ENCODE measurements at regions not wholly inside any gene's neighbourhood (a gene's known extent, or its start where the extent isn't known, plus 50 kb on each side); places are given as distances from the start of the nearest gene placed in this dataset.
"Not testable (repeated sequence)": the region's sequence is repeated elsewhere in the genome, so short reads cannot be mapped to it uniquely, and the experiment has no call there.

DNA sequence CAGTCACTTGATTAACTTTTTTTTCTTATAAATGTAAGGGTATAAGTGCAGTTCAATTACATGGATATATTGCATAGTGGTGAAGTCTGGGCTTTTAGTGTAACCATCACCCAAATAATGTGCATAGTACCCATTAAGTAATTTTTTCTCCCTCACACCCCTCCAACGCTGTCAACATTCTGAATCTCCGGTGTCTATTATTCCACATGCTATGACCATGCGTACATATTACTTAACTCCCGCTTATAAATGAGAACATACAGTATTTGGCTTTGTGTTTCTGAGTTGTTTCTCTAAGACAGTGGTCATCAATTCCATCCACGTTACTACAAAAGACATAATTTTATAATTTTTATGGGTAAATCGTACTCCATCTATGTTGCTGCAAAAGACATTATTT, 1191.1 kb downstream of the NCAM2 start:
- no peak for DNase-seq (ENCODE audit: low spot score)

DNA sequence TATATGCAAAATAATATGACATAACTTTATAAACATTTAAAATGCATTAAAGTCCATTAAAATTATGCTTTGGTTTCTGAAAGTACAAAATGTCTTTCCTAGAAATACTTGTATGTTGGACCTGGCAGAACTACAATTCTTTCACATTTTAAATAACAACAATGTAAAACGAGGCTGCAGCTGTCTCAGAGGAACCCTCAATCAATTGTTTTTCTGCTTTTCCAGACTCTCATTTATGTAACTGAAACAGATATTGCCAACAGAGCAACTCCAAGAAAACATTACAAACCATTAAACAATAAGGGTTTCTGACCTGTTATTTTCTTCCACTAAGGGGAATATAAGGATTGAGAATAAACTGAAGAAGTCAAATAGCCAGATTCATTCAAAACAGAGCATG, 1193.4 kb downstream of the NCAM2 start:
- no peak for DNase-seq (ENCODE audit: low spot score)

DNA sequence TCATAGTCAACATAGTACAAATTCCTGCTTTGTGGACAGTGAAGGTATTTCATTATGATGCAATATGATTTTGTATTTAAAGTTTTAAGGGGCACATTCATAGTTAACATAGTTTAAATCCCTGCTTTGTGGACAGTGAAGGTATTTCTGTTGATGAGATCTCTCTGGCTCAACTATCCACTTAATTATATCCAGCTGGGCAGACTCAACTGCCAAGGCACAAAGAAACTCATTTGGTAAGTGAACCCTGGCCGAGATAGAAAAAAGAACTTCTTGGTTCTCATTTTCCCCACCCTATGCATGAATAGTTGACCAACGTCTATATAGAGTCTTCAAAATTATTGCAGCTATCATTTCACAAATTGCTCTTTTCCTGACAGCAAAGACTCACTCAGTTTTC, 1194.6 kb downstream of the NCAM2 start:
- no peak for DNase-seq (ENCODE audit: low spot score)

DNA sequence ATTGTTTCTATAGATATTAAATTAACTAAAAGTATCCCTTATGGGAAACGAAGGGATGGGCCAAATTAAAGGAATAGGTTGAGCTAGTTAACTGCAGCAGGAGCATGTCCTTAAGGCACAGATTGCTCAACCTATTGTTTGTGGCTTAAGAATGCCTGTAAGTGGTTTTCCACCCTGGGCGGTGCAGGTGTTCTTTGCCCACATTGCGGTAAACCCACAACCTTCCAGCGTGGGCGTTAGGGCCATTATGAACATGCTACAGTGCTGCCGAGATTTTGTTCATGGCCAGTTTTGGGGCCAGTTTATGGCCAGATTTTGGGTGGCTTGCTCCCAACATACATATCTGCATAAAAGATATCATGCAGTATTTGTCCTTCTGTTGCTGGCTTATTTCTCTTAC, 1196.8 kb downstream of the NCAM2 start:
- DNase-seq (ENCODE audit: low spot score): not testable (repeated sequence)

DNA sequence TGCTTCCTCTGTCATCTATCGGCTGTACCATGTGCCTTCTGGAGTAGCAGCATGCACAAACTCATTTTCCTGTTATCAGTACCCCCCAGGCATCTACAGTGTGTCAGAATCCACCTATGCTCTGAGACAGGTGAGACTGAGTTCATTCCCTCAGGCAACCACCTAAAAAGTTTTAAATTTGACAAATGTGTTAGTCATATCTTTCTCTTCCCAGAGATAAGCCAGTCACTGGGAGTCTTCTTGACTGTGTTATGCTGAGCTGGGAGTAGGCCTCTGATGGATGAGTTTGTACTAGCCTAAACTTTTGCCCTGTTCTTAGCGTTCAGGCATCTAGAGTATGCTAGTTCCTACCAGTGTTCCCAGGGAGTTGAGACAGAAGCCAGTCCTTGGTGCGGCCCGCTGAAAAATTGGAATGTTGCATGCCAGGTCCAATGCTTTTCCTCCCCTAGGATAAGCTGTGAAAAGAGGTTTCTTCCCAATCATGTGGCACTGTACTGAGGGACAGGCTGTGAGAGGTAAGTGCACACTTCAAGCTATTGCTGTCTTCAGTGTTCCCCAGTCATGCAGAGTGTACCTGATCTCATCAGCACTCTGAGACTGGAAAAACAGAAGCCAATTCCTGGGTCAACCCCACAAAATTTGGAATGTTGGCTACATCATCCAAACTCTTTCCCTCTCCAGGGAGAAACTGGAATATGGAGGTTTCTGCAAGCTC, 1202.3 kb downstream of the NCAM2 start:
- no peak for DNase-seq (ENCODE audit: low spot score)

DNA sequence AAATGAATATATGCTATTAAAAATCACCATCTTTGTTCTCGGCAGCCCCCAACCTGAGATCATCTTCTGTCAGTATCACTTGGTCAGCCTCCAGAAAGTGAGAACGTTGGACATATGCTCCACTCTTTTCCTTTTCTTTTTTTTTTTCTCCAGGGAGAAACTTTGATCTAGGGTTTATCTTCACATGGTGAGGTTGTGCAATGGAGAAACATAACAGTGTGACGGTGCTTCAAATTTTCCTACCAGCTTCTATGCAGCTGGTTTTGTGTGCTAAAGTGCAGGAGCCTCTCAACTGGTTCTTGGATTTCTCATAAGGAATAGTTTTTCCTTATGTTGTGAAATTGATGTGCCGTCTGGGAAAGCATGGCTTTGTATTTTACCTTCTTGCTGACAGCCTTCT, 1202.9 kb downstream of the NCAM2 start:
- no peak for DNase-seq (ENCODE audit: low spot score)

DNA sequence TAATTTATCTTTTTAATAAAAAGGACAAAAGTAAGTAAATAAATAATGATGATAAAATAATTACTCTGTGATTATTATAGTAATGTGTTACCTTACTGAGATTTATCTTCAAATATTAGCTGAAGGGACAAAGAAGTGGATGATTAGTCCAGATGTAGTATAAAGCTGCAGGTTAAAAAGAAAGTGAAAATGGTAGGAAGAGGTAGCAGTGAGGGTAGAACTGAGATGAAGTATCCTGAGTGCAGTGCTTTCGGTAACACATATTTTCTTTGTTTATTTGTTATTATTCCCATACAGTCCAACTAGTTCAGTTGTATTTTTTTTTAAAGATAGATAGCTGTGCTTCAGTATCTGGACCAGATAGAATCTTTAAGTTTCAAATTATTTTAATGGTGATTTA, 1203.5 kb downstream of the NCAM2 start:
- DNase-seq (ENCODE audit: low spot score): no peak

DNA sequence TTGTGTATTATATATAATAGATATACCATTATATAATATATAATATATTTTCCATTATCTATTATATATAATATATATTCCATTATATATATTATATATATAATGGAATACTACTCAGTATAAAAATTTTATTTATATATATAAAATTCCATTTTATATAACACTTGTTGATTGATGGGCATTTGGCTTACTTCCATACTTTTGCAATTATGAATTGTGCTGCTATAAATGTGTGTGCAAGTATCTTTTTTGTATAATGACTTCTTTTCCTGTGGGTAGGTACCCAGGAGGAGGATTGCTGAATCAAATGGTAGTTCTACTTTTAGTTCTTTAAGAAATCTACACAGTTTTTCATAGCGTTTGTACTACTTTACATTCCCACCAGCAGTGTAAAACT, 1211.1 kb downstream of the NCAM2 start:
- no peak for DNase-seq (ENCODE audit: low spot score)

DNA sequence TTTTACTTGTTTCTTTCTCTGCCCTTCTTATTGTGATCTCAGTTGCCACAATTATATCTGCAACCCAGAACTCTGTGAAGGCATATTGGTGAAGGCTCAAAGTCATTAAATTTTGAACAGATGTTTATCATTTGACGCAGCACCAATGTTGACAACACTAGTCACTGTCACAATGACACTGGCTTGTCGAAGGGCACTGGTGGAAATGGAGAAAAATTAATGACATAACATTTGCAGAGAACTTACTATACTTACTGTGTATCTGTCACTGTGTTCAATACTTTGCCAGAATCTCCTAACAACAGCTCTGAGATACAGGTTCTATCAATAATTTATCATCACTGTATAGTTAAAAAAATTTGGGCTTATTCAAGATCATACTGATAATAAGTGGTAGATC, 1213.7 kb downstream of the NCAM2 start:
- DNase-seq (ENCODE audit: low spot score): no peak

DNA sequence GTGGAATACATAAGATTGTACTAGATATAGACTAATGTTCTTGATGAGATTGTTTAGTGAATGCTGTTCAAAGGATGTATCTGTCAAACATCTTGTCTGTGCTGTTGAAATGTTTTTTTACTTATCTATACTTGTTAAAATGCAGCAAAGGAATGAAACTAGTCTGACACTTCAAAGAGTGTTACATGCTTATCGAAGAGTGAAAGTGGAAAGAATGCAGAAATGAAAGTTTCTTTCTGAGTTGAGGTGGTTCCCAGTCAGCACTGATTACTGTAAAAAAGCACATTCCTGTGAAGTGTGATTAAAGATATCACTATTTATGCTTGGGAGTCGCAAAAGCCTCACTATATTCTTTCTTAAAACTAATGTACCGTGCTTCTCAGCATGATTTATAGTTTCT, 1225.2 kb downstream of the NCAM2 start:
- DNase-seq (ENCODE audit: low spot score): no peak

DNA sequence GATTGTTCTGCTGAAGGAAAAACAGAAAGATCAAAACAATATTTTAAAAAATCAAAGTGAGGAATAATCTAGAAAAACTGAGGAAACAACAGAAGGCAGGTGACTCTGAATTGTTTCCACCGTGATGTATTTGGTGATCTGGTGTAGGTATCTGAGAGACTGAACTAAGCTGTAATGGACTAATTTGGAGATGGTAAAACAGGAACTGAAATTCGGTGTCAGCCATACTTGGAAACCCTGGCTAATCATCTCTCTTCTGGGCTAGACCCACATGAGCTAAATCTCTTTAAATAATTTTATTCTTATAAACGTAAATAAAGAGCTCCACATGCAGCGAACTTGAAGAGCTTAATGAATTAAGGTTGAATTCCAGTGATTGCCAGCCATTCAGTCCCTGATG, 1226.1 kb downstream of the NCAM2 start:
- no peak for DNase-seq (ENCODE audit: low spot score)

DNA sequence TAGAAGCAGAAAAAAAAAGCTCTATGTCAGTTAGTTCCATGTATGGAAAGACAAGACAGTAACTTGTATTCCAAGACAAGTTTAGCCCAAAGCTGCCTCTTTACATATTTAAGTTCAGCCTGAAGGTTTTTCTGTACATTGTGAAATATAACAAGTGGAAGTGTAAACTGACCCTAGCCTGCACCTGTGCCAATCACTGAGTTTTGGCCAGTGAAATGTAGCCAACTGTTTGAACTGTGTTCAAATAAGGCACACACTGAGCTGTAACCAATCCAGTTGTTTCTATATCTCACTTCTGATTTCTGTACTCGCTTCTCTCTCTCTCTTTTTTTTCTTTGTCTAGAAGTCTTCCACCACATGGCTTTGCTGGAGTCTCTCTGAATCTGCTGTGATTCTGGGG, 1227.1 kb downstream of the NCAM2 start:
- DNase-seq (ENCODE audit: low spot score): no peak

DNA sequence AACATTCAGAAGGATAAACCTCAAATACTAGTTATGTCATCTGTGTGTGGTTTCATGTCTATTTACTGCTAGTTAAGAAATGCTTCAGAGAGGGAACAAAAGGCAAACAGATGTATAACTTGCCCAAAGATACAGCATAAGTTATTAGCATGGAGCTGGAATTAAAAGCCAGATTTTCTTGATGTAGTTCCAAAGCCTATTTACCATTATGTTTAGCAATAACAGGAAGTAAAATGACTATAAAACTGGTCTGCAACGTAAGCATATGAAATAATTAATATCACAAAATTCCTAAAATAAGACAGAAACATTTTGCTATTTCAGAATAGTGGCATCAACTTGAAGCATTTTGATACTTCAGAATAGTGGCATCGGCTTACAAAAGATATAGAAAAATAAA, 1232.8 kb downstream of the NCAM2 start:
- DNase-seq (ENCODE audit: low spot score): no peak

DNA sequence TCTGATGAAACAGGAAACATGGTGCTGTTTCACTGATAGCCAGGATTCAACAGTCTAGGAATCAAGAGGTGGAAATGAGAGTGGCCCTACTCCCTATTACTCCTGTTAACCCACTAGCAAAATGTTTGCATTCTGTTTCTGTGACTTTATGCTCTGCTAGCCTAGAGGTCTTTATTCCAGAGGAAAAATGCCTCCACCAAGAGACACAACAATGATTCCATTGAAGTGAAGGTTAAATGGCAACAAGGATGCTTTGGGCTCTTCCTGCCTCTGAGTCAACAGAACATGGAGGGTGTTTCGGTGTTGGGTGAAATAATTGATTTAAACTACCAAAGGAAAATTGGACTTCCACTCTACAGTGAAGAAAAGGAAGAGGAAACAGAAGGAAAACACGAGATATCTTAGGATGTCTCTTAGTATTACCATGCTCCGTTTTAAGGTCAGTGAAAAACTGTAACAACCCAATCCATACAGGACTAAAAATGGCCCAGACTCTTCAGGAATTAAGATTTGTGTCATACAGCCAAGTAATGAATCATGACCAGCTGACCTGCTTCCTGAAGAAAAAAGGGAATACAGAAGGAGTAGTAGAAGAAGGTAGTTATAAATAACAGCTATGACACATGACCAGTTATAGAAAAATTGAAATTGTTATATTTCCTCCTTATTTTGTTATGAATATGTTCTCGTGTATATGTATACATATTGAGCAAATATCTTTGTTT, 1237.8 kb downstream of the NCAM2 start:
- no peak for DNase-seq (ENCODE audit: low spot score)

DNA sequence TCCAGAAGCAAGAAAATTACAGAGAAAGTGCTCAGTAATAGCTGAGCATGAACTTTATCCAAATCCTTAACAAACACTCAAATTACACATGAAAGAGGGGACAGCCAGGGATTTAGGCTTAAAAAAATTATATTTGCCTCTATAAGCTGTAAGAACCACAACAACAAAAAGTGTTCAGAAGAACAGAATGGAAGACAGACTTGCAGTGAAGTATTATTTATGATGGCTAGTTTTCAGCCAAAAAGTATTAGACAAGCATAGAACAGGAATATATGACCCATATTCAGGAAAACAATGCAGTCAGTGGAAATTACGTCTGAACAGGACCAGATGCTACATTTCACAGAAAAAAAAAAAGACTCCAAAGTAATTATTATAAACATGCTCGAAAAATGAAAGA, 1246.3 kb downstream of the NCAM2 start:
- DNase-seq (ENCODE audit: low spot score): no peak

DNA sequence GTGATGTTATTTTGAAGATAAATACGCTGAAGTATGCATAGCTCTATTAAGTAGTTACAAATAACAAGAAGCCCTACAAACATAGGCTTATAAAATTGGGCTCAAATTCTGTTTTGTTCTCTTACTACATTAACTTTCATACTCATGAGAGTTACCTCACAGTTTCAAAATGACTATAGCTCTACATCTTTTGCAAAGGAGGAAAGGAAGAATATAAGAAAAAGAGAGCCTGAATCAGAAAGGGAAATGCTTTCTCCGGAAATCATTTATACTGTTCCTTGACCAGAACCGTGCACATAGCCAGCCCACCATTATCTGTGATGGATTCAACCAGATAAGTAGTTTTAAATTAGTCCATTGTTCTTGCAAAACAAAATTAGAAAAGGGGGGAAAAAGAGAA, 1252.1 kb downstream of the NCAM2 start:
- no peak for DNase-seq (ENCODE audit: low spot score)

DNA sequence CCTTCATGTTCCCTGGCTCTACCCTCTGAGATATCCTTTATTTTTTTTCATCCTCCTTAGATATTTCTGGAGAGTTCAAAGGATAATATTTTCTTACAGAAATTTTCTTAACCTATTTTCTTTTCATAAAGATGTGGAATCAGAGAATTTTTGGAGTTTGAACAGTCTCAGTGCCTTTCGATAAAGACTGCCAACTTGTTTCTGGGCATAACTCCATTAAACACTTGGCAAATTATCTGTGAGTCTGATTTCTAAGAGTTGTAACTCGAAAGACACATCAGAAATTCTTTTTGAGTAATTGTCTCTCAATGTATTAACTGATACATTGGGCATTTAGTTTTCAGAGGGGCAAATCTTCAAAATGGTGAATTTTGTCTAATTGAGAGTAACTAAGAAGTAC, 1255.6 kb downstream of the NCAM2 start:
- DNase-seq (ENCODE audit: low spot score): no peak

DNA sequence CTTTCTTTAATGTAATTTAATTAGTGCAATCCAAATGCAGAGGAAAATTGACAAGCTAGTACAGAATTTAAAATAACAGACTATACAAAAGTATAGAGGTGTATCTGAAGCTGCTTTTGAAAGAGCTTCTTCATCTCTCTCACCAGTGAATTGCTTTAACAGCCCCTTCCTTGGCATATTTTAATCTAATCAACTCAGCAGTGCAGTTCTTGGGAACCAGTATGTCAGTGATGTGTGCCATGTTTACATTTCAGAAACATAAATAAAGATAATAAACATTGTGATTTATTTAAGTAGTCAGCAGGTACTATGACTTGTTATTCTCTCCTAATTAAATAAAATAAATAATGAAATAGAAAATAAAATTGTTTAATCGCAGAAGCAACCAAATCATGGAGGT, 1260.6 kb downstream of the NCAM2 start:
- no peak for DNase-seq (ENCODE audit: low spot score)

DNA sequence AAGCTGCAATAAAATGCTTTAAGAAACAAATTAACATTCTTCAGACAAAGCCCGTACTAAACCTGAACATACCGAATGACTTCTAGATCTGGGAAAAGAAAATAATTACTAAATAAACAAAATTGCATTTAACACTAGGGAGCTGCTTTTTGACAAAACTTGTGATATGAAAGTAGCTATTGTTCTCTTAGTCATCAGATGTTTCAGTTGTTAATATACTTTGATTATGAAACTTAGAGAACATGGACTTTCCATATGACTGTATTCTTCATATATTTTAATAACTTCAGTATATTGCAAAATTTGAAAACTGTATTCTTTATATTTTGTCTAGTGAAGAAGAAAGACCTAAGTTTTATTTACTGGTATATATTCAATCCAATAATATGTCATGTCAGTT, 1262.1 kb downstream of the NCAM2 start:
- no peak for DNase-seq (ENCODE audit: low spot score)

DNA sequence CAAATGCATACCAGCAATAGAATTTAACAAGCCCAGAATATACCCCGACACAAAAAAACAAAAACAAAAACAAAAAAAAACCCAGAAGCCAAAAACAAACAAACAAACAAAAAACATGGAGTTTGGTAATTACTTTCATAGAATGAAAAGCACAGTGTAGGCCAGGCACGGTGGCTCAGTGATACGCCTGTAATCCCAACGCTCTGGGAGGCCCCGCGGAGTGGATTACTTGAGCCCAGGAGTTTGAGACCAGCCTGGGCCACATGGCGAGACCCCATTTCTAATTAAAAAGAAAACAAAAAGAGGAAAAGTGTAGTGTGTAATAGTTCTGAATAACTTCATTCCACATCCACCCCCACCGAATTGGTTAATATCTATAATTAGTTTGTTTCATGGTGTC, 1265.7 kb downstream of the NCAM2 start:
- DNase-seq (ENCODE audit: low spot score): no peak

DNA sequence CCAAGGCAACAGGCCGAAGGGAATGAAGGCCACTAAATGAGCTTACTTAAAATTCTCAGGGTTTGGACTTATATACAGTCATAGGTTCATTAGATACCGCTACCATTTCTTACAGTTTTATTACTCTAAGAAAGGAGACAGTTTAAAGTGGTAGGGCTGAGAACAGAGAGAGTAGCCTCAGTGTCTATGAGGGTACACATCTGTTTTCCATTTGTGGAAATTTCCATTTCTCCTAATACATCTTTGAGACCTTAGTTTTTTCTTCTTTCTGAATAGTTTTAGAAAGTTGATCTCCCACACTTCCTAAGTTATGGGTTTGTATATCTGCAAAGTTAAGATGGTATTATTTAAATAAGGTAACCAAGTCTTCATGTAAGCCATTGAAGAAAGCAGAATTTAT, 1279.1 kb downstream of the NCAM2 start:
- DNase-seq (ENCODE audit: low spot score): no peak

DNA sequence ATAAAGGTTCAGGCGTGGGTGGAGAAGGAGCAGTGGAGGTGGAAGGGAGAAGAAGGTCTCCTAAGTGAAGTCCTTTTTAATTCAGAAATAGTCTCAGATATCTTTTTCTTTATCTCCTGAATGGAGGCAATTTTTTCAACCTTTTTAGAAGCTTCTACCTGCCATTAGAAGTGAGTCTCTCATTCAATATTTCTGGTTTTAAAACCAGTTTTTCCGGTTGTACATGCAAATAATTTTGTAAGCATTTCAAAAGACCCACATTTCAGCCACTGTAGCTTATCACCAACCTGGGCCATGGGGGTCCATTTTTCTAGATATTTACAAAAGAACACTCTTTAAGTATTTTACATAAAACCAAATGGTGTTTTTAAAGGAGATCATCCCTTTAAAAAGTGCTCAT, 1280.2 kb downstream of the NCAM2 start:
- DNase-seq (ENCODE audit: low spot score): no peak

DNA sequence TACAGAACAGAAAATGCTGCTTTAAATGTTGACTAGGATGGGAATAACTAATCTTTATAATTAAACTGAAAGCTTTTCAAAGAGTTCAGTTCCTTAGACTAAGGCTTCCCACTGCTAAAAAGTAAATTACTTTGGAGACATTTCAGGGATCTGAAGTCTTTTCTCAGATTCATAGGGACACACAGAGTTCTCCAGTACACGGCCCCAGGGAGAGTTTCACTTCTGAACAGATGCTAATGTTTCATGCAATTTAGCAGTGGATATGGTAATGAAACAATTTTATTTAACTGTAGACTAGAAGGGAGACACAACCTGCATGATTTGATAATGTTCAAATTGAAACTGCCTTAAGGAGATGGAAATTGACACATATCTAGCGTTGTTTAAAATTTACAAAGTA, 1282.6 kb downstream of the NCAM2 start:
- no peak for DNase-seq (ENCODE audit: low spot score)

DNA sequence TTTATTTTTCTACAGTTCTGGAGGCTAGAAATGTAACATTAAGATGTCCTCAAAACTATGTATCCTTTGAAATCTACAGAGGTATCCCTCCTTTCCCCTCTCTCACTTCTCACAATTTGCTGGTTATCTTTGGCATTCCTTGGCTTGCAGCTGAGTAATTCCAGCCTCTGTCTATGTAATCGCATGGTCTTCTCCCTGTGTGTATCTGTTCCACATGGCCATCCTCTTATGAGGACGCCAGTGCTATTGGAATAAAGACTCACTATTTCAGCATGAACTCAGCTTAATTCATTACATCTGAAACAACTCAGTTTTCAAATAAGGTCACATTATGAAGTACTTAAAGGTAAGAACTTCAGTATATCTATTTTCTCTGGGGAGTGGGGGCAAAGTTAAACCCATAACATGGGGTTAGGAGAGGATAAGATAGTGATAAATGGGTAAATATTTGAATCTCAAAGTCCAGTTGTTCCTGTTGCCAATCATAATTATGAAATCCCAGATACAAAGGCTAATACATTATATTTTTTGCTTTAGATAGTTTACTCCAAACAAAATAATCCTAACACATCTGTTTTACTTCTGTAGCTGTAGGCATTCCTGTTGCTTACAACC, 1290.8 kb downstream of the NCAM2 start:
- no peak for DNase-seq (ENCODE audit: low spot score)
